Retinal pigment epithelial cell (primary cell): ENCODE measurements at regions not wholly inside any gene's neighbourhood (a gene's known extent, or its start where the extent isn't known, plus 50 kb on each side); places are given as distances from the start of the nearest gene placed in this dataset.

ENCODE experiments used
- DNase-seq: peaks from one replicate; pipeline ENCODE4 v3.0.0-alpha.2; 2010; ENCODE audit warnings: low read depth
- H3K4me3 ChIP-seq: 2 replicates; pipeline ENCODE4 v1.5.1; 2011; ENCODE audit warnings: mild to moderate bottlenecking, low read length, control low read depth, moderate library complexity
- CTCF ChIP-seq: conservative IDR thresholded peaks from 2 replicates; pipeline ENCODE4 v1.5.1; 2011; ENCODE audit warnings: low read depth, low read length, control low read depth, inconsistent platforms

- no peak overlapping the region for H3K4me3 ChIP-seq
- no peak for DNase-seq
- no peak for TF ChIP-seq CTCF
These were observed 263.3 kb upstream of the CXCR4 start for GRCh38 chr2:136381245-136381644.

- peak; percentile 91 for TF ChIP-seq CTCF
- H3K4me3 ChIP-seq, result no peak overlapping the region
- peak; percentile 11 for DNase-seq
These were observed 261.0 kb upstream of the CXCR4 start for GRCh38 chr2:136378712-136379595.

GRCh38 chr2:136377423-136378382 lies 259.8 kb upstream of the CXCR4 start:
- no peak for DNase-seq
- no peak for TF ChIP-seq CTCF
- H3K4me3 ChIP-seq, result no peak overlapping the region

- DNase-seq, result no peak
- no peak overlapping the region for H3K4me3 ChIP-seq
- no peak for TF ChIP-seq CTCF
These were observed 258.9 kb upstream of the CXCR4 start for GRCh38 chr2:136376798-136377211.

GRCh38 chr2:136376211-136376610 lies 258.3 kb upstream of the CXCR4 start:
- TF ChIP-seq CTCF, result no peak
- no peak for DNase-seq
- no peak overlapping the region for H3K4me3 ChIP-seq

GRCh38 chr2:136375017-136375901 lies 257.3 kb upstream of the CXCR4 start:
- DNase-seq, result no peak
- no peak for TF ChIP-seq CTCF

More at GRCh38 chr2:136375017-136375901, 257.3 kb upstream of the CXCR4 start:
- H3K4me3 ChIP-seq, result no peak overlapping the region
